Glutamatergic neuron (in vitro differentiated cells): ENCODE measurements at regions not wholly inside any gene's neighbourhood (a gene's known extent, or its start where the extent isn't known, plus 50 kb on each side); places are given as distances from the start of the nearest gene placed in this dataset.
"Not testable (repeated sequence)": the region's sequence is repeated elsewhere in the genome, so short reads cannot be mapped to it uniquely, and the experiment has no call there.

Experiments
- DNase-seq: peaks from one replicate; pipeline ENCODE4 v3.0.0; 2022
- H3K27ac Mint-ChIP-seq: one replicate; pipeline ENCODE4 v1.8.0; 2020; ENCODE audit warnings: mild to moderate bottlenecking, mixed read lengths, inconsistent platforms; ENCODE audit not compliant: unreplicated experiment
- H3K27me3 Mint-ChIP-seq: one replicate; pipeline ENCODE4 v1.8.0; 2020; ENCODE audit warnings: mild to moderate bottlenecking, moderate library complexity, mixed read lengths, inconsistent platforms; ENCODE audit not compliant: unreplicated experiment
- H3K36me3 Mint-ChIP-seq: one replicate; pipeline ENCODE4 v1.8.0; 2020; ENCODE audit warnings: mild to moderate bottlenecking, mixed read lengths, inconsistent platforms; ENCODE audit not compliant: unreplicated experiment
- H3K4me1 Mint-ChIP-seq: one replicate; pipeline ENCODE4 v1.8.0; 2020; ENCODE audit warnings: mild to moderate bottlenecking, low read depth, mixed read lengths, inconsistent platforms; ENCODE audit not compliant: unreplicated experiment
- H3K4me3 Mint-ChIP-seq: one replicate; pipeline ENCODE4 v1.8.0; 2020; ENCODE audit warnings: mild to moderate bottlenecking, mixed read lengths, inconsistent platforms; ENCODE audit not compliant: unreplicated experiment
- H3K9me3 Mint-ChIP-seq: one replicate; pipeline ENCODE4 v1.8.0; 2020; ENCODE audit warnings: mild to moderate bottlenecking, moderate library complexity, mixed read lengths, inconsistent platforms; ENCODE audit not compliant: unreplicated experiment
- TF ChIP-seq, protein P1 (sequence below): fragments of 200-600 bp; sonication (generic); IDR thresholded peaks from one replicate; pipeline ENCODE4 v1.5.0; 2021; ENCODE audit not compliant: partially characterized antibody, unreplicated experiment

DNA sequence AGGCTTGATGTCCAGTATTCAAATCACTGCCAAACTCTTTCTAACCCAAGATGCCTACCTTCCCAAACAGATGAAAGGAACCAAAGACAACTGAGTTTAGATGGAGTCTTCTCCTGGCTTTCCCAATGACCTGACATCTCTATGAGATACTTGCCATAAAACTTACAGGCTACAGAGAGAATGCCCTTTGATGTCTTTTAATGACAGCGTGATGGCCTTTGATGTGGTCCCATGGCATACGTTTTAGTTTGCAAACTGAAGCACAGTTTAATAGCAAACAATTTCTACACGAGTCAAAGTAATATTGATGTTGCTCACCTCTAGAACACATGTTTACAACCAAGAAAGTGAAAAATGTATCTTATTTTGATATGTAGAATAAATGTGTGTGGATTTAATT lies 73.2 kb downstream of the ZIC4 start:
- H3K9me3 Mint-ChIP-seq, result no peaks in the 10 kb centered on the region

GRCh38 chr3:147328711-147329110 lies 77.6 kb downstream of the ZIC4 start:
- Mint-ChIP-seq H3K9me3 (no peaks in the 10 kb centered on the region), H3K4me3 (no peak overlapping the region), H3K4me1 (no peaks in the 10 kb centered on the region), H3K27ac (no peak overlapping the region), H3K36me3 (no peaks in the 10 kb centered on the region), H3K27me3 (peaks cover 2% of the 10 kb centered on the region)
- DNase-seq, result no peak
- TF ChIP-seq, protein P1, sequence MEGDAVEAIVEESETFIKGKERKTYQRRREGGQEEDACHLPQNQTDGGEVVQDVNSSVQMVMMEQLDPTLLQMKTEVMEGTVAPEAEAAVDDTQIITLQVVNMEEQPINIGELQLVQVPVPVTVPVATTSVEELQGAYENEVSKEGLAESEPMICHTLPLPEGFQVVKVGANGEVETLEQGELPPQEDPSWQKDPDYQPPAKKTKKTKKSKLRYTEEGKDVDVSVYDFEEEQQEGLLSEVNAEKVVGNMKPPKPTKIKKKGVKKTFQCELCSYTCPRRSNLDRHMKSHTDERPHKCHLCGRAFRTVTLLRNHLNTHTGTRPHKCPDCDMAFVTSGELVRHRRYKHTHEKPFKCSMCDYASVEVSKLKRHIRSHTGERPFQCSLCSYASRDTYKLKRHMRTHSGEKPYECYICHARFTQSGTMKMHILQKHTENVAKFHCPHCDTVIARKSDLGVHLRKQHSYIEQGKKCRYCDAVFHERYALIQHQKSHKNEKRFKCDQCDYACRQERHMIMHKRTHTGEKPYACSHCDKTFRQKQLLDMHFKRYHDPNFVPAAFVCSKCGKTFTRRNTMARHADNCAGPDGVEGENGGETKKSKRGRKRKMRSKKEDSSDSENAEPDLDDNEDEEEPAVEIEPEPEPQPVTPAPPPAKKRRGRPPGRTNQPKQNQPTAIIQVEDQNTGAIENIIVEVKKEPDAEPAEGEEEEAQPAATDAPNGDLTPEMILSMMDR, result no peak

More for the DNA sequence above, 73.2 kb downstream of the ZIC4 start:
- DNase-seq, result no peak
- Mint-ChIP-seq H3K4me3 (no peak overlapping the region), H3K27ac (no peak overlapping the region), H3K27me3 (no peaks in the 10 kb centered on the region), H3K36me3 (no peaks in the 10 kb centered on the region), H3K4me1 (no peaks in the 10 kb centered on the region)
- TF ChIP-seq, protein P1, result no peak

GRCh38 chr3:147324356-147324755 lies 82.0 kb downstream of the ZIC4 start:
- Mint-ChIP-seq H3K9me3 (no peaks in the 10 kb centered on the region), H3K4me3 (no peak overlapping the region), H3K27ac (no peak overlapping the region), H3K27me3 (peaks cover 2% of the 10 kb centered on the region), H3K36me3 (no peaks in the 10 kb centered on the region), H3K4me1 (no peaks in the 10 kb centered on the region)
- TF ChIP-seq, protein P1, result no peak
- DNase-seq, result no peak

GRCh38 chr3:147318900-147319299 lies 87.4 kb downstream of the ZIC4 start:
- Mint-ChIP-seq H3K27ac (no peak overlapping the region), H3K4me3 (no peak overlapping the region), H3K27me3 (peaks cover 2% of the 10 kb centered on the region), H3K4me1 (no peaks in the 10 kb centered on the region), H3K36me3 (no peaks in the 10 kb centered on the region), H3K9me3 (no peaks in the 10 kb centered on the region)
- DNase-seq, result no peak
- TF ChIP-seq, protein P1, result no peak

DNA sequence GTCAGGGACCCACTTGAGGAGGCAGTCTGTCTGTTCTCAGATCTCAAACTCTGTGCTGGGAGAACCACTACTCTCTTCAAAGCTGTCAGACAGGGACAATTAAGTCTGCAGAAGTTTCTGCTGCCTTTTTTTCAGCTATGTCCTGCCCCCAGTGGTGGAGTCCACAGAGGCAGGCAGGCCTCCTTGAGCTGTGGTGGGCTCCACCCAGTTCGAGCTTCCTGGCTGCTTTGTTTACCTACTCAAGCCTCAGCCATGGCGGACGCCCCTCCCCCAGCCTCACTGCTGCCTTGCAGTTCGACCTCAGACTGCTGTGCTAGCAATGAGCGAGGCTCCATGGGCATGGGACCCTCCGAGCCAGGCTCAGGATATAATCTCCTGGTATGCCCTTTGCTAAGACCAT lies 89.3 kb downstream of the ZIC4 start:
- H3K4me3 Mint-ChIP-seq, H3K36me3 Mint-ChIP-seq, H3K4me1 Mint-ChIP-seq, H3K27me3 Mint-ChIP-seq, DNase-seq, H3K9me3 Mint-ChIP-seq, H3K27ac Mint-ChIP-seq: not testable (repeated sequence)

- no peak for DNase-seq
- Mint-ChIP-seq H3K9me3 (peaks cover 4% of the 10 kb centered on the region), H3K4me3 (no peak overlapping the region), H3K27ac (no peak overlapping the region), H3K27me3 (peaks cover 2% of the 10 kb centered on the region), H3K36me3 (no peaks in the 10 kb centered on the region), H3K4me1 (no peaks in the 10 kb centered on the region)
- TF ChIP-seq, protein P1, result no peak
Observed at GRCh38 chr3:147313513-147313912, 92.8 kb downstream of the ZIC4 start.
